Caco-2 (cell line): ENCODE measurements at regions not wholly inside any gene's neighbourhood (a gene's known extent, or its start where the extent isn't known, plus 50 kb on each side); places are given as distances from the start of the nearest gene placed in this dataset.

Experiments used
- BruUV-seq: library from RNA; stranded (reverse); fragments of 400-500 nt; replicated peaks from 2 replicates; lab custom pipeline; 2021; lab: Mats Ljungman, UMichigan
- CTCF ChIA-PET: fragments of 300-600 bp; sonication (Branson Sonifier 250); formaldehyde crosslinking; loops from one replicate; lab custom pipeline; 2022; ENCODE audit warnings: antibody characterized with exemption; lab: Charles Lee
- POLR2A ChIA-PET: fragments of 300-600 bp; sonication (Branson Sonifier 250); formaldehyde crosslinking; loops from one replicate; lab custom pipeline; 2022; ENCODE audit warnings: antibody characterized with exemption; lab: Charles Lee
- DNase-seq, 2 experiments: peaks; one replicate each; pipeline versions ENCODE4 v3.0.0 to v3.0.0-alpha.2; 2020 to 2022
- H3K27me3 ChIP-seq: replicated peaks from 2 replicates; pipeline ENCODE4 v1.6.0; 2011; ENCODE audit warnings: low read length; ENCODE audit not compliant: control insufficient read depth, insufficient read depth
- H3K36me3 ChIP-seq: 2 replicates; pipeline ENCODE4 v1.5.1; 2011; ENCODE audit warnings: low read length; ENCODE audit not compliant: control insufficient read depth, insufficient read depth
- H3K4me1 ChIP-seq: fragments of 250-450 bp; sonication (Bioruptor Pico); 2 replicates; pipeline ENCODE4 v1.5.1; 2020; ENCODE audit warnings: mild to moderate bottlenecking
- H3K4me3 ChIP-seq: 2 replicates; pipeline ENCODE4 v1.5.1; 2011; ENCODE audit warnings: low read depth, mild to moderate bottlenecking, control low read depth, low read length
- H3K9me3 ChIP-seq: fragments of 250-450 bp; sonication (Bioruptor Pico); 2 replicates; pipeline ENCODE4 v1.5.1; 2020; ENCODE audit warnings: mild to moderate bottlenecking, moderate library complexity
- H3K27ac Mint-ChIP-seq: one replicate; pipeline ENCODE4 v1.8.0; 2022; ENCODE audit warnings: mixed read lengths; ENCODE audit not compliant: unreplicated experiment
- H3K27me3 Mint-ChIP-seq: one replicate; pipeline ENCODE4 v1.8.0; 2022; ENCODE audit warnings: mixed read lengths; ENCODE audit not compliant: insufficient read depth, unreplicated experiment
- H3K36me3 Mint-ChIP-seq: one replicate; pipeline ENCODE4 v1.8.0; 2022; ENCODE audit warnings: mild to moderate bottlenecking, mixed read lengths; ENCODE audit not compliant: insufficient read depth, unreplicated experiment
- H3K4me1 Mint-ChIP-seq: one replicate; pipeline ENCODE4 v1.8.0; 2022; ENCODE audit warnings: low read depth, mixed read lengths; ENCODE audit not compliant: unreplicated experiment
- H3K4me3 Mint-ChIP-seq: one replicate; pipeline ENCODE4 v1.8.0; 2022; ENCODE audit warnings: mild to moderate bottlenecking, moderate library complexity, mixed read lengths; ENCODE audit not compliant: unreplicated experiment
- H3K9me3 Mint-ChIP-seq: one replicate; pipeline ENCODE4 v1.8.0; 2022; ENCODE audit warnings: mixed read lengths; ENCODE audit not compliant: unreplicated experiment
- intact Hi-C: fragments of 100-400 bp; cut with micrococcal nuclease; formaldehyde crosslinking; loops from one replicate; pipeline ENCODE4 v1.10.0; 2022; ENCODE audit not compliant: unreplicated experiment
- TF ChIP-seq, protein P1 (sequence below), 2 experiments: fragments of 200-600 bp in 1 of 2; IDR thresholded peaks; 1 replicate in 1 of 2; 2 replicates in 1 of 2; pipeline versions ENCODE4 v1.5.1 to v1.8.0; 2011 to 2022; ENCODE audit warnings: antibody characterized with exemption in 1 of 2, control low read depth in 1 of 2, inconsistent platforms in 1 of 2, low read depth in 1 of 2, low read length in 1 of 2, mild to moderate bottlenecking in 1 of 2, moderate library complexity in 1 of 2; ENCODE audit not compliant: insufficient read depth in 1 of 2, severe bottlenecking in 1 of 2, unreplicated experiment in 1 of 2

- Mint-ChIP-seq H3K27me3 (no peaks in the 10 kb centered on the region), H3K4me1 (no peaks in the 10 kb centered on the region), H3K9me3 (no peaks in the 10 kb centered on the region), H3K27ac (no peak overlapping the region), H3K4me3 (no peak overlapping the region), H3K36me3 (no peaks in the 10 kb centered on the region)
- POLR2A ChIA-PET, result no interaction called here
- TF ChIP-seq, protein P1, sequence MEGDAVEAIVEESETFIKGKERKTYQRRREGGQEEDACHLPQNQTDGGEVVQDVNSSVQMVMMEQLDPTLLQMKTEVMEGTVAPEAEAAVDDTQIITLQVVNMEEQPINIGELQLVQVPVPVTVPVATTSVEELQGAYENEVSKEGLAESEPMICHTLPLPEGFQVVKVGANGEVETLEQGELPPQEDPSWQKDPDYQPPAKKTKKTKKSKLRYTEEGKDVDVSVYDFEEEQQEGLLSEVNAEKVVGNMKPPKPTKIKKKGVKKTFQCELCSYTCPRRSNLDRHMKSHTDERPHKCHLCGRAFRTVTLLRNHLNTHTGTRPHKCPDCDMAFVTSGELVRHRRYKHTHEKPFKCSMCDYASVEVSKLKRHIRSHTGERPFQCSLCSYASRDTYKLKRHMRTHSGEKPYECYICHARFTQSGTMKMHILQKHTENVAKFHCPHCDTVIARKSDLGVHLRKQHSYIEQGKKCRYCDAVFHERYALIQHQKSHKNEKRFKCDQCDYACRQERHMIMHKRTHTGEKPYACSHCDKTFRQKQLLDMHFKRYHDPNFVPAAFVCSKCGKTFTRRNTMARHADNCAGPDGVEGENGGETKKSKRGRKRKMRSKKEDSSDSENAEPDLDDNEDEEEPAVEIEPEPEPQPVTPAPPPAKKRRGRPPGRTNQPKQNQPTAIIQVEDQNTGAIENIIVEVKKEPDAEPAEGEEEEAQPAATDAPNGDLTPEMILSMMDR (IDR thresholded peaks at IDR 0.05; ENCODE audit: insufficient read depth in 1 of 2, low read depth in 1 of 2, low read length in 1 of 2, severe bottlenecking in 1 of 2, unreplicated experiment in 1 of 2), result no peak
- CTCF ChIA-PET, result no interaction called here
- no peaks in the 10 kb centered on the region for H3K9me3 ChIP-seq
- H3K4me1 ChIP-seq, result no peaks in the 10 kb centered on the region
- H3K4me3 ChIP-seq, result no peak overlapping the region
- no peaks in the 10 kb centered on the region for H3K36me3 ChIP-seq
- BruUV-seq, result no TSS peak
- no peaks in the 10 kb centered on the region for H3K27me3 ChIP-seq
- no peak for DNase-seq
- intact Hi-C loops, result no loop called here
Measured at GRCh38 chr4:135338181-135338580, 1136.6 kb upstream of the PABPC4L start.

DNA sequence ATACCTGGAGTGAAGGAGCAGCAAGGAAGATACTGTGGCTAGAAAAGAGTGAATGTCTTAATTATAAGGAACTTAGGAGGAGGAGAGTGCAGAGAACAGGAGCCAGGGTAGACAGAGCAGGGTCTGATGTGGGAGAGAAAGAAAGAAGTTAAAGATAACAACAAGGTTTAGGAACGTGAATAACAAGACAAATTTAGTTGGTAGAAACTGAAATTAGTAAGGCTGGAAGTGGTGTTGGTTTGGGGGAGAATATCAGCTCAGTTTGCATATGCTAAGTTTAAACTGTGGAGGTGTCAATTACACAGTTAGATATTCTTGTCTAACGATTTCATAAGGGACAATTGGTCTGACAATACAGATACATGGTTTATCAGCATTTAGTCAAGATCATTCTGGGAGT, 1123.7 kb upstream of the PABPC4L start:
- no peaks in the 10 kb centered on the region for H3K4me1 ChIP-seq
- ChIA-PET CTCF (no interaction called here), POLR2A (no interaction called here)
- no peaks in the 10 kb centered on the region for H3K4me1 Mint-ChIP-seq
- H3K36me3 ChIP-seq, result no peaks in the 10 kb centered on the region
- H3K36me3 Mint-ChIP-seq, result no peaks in the 10 kb centered on the region
- no peaks in the 10 kb centered on the region for H3K9me3 Mint-ChIP-seq
- no peaks in the 10 kb centered on the region for H3K27me3 Mint-ChIP-seq
- TF ChIP-seq, protein P1 (IDR thresholded peaks at IDR 0.05; ENCODE audit: insufficient read depth in 1 of 2, low read depth in 1 of 2, low read length in 1 of 2, severe bottlenecking in 1 of 2, unreplicated experiment in 1 of 2), result no peak
- H3K4me3 Mint-ChIP-seq, result no peak overlapping the region
- no peaks in the 10 kb centered on the region for H3K27me3 ChIP-seq
- BruUV-seq, result no TSS peak
- H3K27ac Mint-ChIP-seq, result no peak overlapping the region
- intact Hi-C loops, result no loop called here
- H3K9me3 ChIP-seq, result no peaks in the 10 kb centered on the region
- no peak overlapping the region for H3K4me3 ChIP-seq
- DNase-seq, result no peak

DNA sequence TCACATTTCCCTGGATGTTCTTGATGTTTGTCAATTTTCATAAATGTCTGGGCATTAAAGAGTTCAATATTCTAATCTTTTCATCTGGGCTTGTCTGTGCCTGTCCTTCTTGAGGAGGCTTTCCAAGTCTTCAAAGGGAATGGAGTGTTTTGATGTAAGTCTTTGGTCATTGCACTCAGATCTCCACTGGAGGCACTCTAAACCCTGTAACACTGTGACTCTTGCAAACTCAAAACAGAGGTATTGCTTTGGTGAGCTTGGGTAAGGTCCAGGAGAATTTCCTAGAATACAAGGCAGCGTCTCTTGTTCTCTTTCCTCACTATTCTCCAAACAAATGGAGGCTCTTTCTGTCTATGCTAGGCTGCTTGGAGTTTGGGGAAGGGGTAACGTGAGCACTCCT, 1118.1 kb upstream of the PABPC4L start:
- H3K27me3 Mint-ChIP-seq, result no peaks in the 10 kb centered on the region
- H3K36me3 Mint-ChIP-seq, result no peaks in the 10 kb centered on the region
- no peak overlapping the region for H3K4me3 ChIP-seq
- no peaks in the 10 kb centered on the region for H3K9me3 ChIP-seq
- no peaks in the 10 kb centered on the region for H3K36me3 ChIP-seq
- H3K27ac Mint-ChIP-seq, result no peak overlapping the region
- DNase-seq, result no peak
- H3K27me3 ChIP-seq, result no peaks in the 10 kb centered on the region
- no peaks in the 10 kb centered on the region for H3K4me1 Mint-ChIP-seq
- intact Hi-C loops, result no loop called here
- no peaks in the 10 kb centered on the region for H3K4me1 ChIP-seq
- no peaks in the 10 kb centered on the region for H3K9me3 Mint-ChIP-seq
- CTCF ChIA-PET, result no interaction called here
- POLR2A ChIA-PET, result no interaction called here
- TF ChIP-seq, protein P1 (IDR thresholded peaks at IDR 0.05; ENCODE audit: insufficient read depth in 1 of 2, low read depth in 1 of 2, low read length in 1 of 2, severe bottlenecking in 1 of 2, unreplicated experiment in 1 of 2), result peak in 1 of 2 experiments; percentile 9
- H3K4me3 Mint-ChIP-seq, result no peak overlapping the region
- no TSS peak for BruUV-seq
